H1 (cell line): ENCODE measurements at regions not wholly inside any gene's neighbourhood (a gene's known extent, or its start where the extent isn't known, plus 50 kb on each side); places are given as distances from the start of the nearest gene placed in this dataset.

Source experiments
- CTCF ChIA-PET: fragments of 300-600 bp; sonication (Branson Sonifier 250); formaldehyde crosslinking; loops from one replicate; lab custom pipeline; 2021; ENCODE audit not compliant: partially characterized antibody; lab: Charles Lee
- POLR2A ChIA-PET: fragments of 300-600 bp; sonication (Branson Sonifier 250); formaldehyde crosslinking; loops from one replicate; lab custom pipeline; 2021; ENCODE audit warnings: inconsistent platforms; ENCODE audit not compliant: partially characterized antibody; lab: Charles Lee
- DNase-seq, 2 experiments: peaks; one replicate each; pipeline versions ENCODE4 v3.0.0 to v3.0.0-alpha.2; 2010 to 2022; ENCODE audit warnings: low spot score in 2 of 2, low read depth in 1 of 2, mixed read lengths in 1 of 2
- FAIRE-seq: peaks from 2 replicates; lab custom pipeline; 2011; peaks lifted over from hg19 to GRCh38; lab: Jason Lieb, UNC
- H2AFZ ChIP-seq: 2 replicates; pipeline ENCODE4 v1.8.1; 2012; ENCODE audit warnings: low read length, inconsistent platforms
- H2AK5ac ChIP-seq: 2 replicates; pipeline ENCODE4 v1.6.1; 2013; ENCODE audit warnings: low read depth, low read length
- H2BK120ac ChIP-seq: replicated peaks from 2 replicates; pipeline ENCODE3; 2013; ENCODE audit warnings: low read depth, low read length, inconsistent platforms
- H2BK12ac ChIP-seq: 2 replicates; pipeline ENCODE4 v1.6.1; 2013; ENCODE audit warnings: low read depth, low read length
- H2BK15ac ChIP-seq: 2 replicates; pipeline ENCODE4 v1.6.1; 2013; ENCODE audit warnings: low read length
- H2BK20ac ChIP-seq: 2 replicates; pipeline ENCODE4 v1.6.1; 2013; ENCODE audit warnings: low read length
- H2BK5ac ChIP-seq: 2 replicates; pipeline ENCODE4 v1.6.1; 2013; ENCODE audit warnings: low read depth, low read length
- H3K14ac ChIP-seq: 2 replicates; pipeline ENCODE4 v1.6.1; 2013; ENCODE audit warnings: inconsistent platforms; ENCODE audit not compliant: insufficient read length
- H3K18ac ChIP-seq: 2 replicates; pipeline ENCODE4 v1.6.1; 2013; ENCODE audit warnings: low read length; ENCODE audit errors: extremely low read depth
- H3K23ac ChIP-seq: 2 replicates; pipeline ENCODE4 v1.6.1; 2013; ENCODE audit warnings: inconsistent platforms; ENCODE audit not compliant: insufficient read length
- H3K23me2 ChIP-seq: 2 replicates; pipeline ENCODE4 v1.6.1; 2013; ENCODE audit warnings: low read depth, low read length
- H3K27ac ChIP-seq: 2 replicates; pipeline ENCODE4 v1.6.1; 2011; ENCODE audit warnings: low read depth, low read length, inconsistent platforms
- H3K27me3 ChIP-seq, 4 experiments: replicated peaks in 1 of 4; 1 replicate in 1 of 4; 2 replicates in 3 of 4; pipeline versions ENCODE4 v1.6.1 to v1.8.1; 2011 to 2013; ENCODE audit warnings: low read length in 3 of 4, mild to moderate bottlenecking in 3 of 4, inconsistent platforms in 2 of 4, mixed read lengths in 2 of 4, moderate library complexity in 1 of 4; ENCODE audit not compliant: control insufficient read depth in 3 of 4, insufficient read depth in 3 of 4; ENCODE audit errors: extremely low read depth in 1 of 4
- H3K36me3 ChIP-seq, 4 experiments: 2 replicates each; pipeline versions ENCODE4 v1.6.1 to v1.8.1; 2011 to 2013; ENCODE audit warnings: mild to moderate bottlenecking in 4 of 4, low read length in 3 of 4, moderate library complexity in 2 of 4, control low read depth in 1 of 4, inconsistent platforms in 1 of 4; ENCODE audit not compliant: insufficient read depth in 4 of 4, control insufficient read depth in 2 of 4
- H3K4ac ChIP-seq: replicated peaks from 2 replicates; pipeline ENCODE3; 2013; ENCODE audit warnings: low read length, low read depth, mixed read lengths, inconsistent platforms; ENCODE audit not compliant: insufficient read length
- H3K4me1 ChIP-seq, 4 experiments: replicated peaks in 1 of 4; 1 replicate in 1 of 4; 2 replicates in 3 of 4; pipeline versions ENCODE4 v1.6.1 to v1.8.1; 2011 to 2013; ENCODE audit warnings: low read length in 3 of 4, inconsistent platforms in 2 of 4, mixed read lengths in 1 of 4; ENCODE audit not compliant: insufficient read depth in 4 of 4, control insufficient read depth in 3 of 4
- H3K4me2 ChIP-seq, 2 experiments: 2 replicates each; pipeline versions ENCODE4 v1.6.1 to v1.8.1; 2011 to 2013; ENCODE audit warnings: low read depth in 2 of 2, low read length in 2 of 2, control low read depth in 1 of 2, inconsistent platforms in 1 of 2, mild to moderate bottlenecking in 1 of 2; ENCODE audit not compliant: insufficient read depth in 1 of 2
- H3K4me3 ChIP-seq, 4 experiments: fragments of 200-600, 300-600 bp in 1 of 4; sonication (generic), shearing (Covaris generic), sonication (Bioruptor Twin) in 1 of 4; 2 replicates each; pipeline versions ENCODE4 v1.5.1 to v1.8.1; 2011 to 2016; ENCODE audit warnings: low read length in 4 of 4, low read depth in 3 of 4, control low read depth in 2 of 4, inconsistent platforms in 2 of 4, mild to moderate bottlenecking in 2 of 4, mixed read lengths in 1 of 4, moderate library complexity in 1 of 4; ENCODE audit not compliant: insufficient read depth in 2 of 4; ENCODE audit errors: extremely low read depth in 1 of 4
- H3K56ac ChIP-seq: replicated peaks from 2 replicates; pipeline ENCODE3; 2013; ENCODE audit warnings: low read depth, mild to moderate bottlenecking, mixed read lengths, low read length, inconsistent platforms; ENCODE audit not compliant: insufficient read length
- H3K79me1 ChIP-seq: 2 replicates; pipeline ENCODE4 v1.6.1; 2013; ENCODE audit warnings: low read depth, low read length, control low read depth
- H3K79me2 ChIP-seq, 2 experiments: 2 replicates each; pipeline versions ENCODE4 v1.6.1 to v1.8.1; 2012 to 2013; ENCODE audit warnings: low read length in 2 of 2, mild to moderate bottlenecking in 2 of 2, inconsistent platforms in 1 of 2; ENCODE audit not compliant: insufficient read depth in 2 of 2, control insufficient read depth in 1 of 2
- H3K9ac ChIP-seq, 4 experiments: replicated peaks in 1 of 4; 1 replicate in 1 of 4; 2 replicates in 3 of 4; pipeline versions ENCODE4 v1.6.1 to v1.8.1; 2011 to 2013; ENCODE audit warnings: low read depth in 3 of 4, low read length in 3 of 4, control low read depth in 2 of 4, mild to moderate bottlenecking in 2 of 4, moderate library complexity in 2 of 4, inconsistent platforms in 1 of 4; ENCODE audit errors: extremely low read depth in 1 of 4
- H3K9me3 ChIP-seq, 2 experiments: 2 replicates each; pipeline versions ENCODE4 v1.6.1 to v1.8.1; 2012 to 2013; ENCODE audit warnings: mild to moderate bottlenecking in 2 of 2, moderate library complexity in 2 of 2, control low read depth in 1 of 2, inconsistent platforms in 1 of 2, low read depth in 1 of 2, low read length in 1 of 2, mixed read lengths in 1 of 2; ENCODE audit not compliant: insufficient read depth in 2 of 2
- H4K20me1 ChIP-seq, 2 experiments: replicated peaks in 1 of 2; 2 replicates each; pipeline versions ENCODE3 to v1.8.1; 2011 to 2013; ENCODE audit warnings: inconsistent platforms in 2 of 2, low read length in 2 of 2, mild to moderate bottlenecking in 1 of 2; ENCODE audit not compliant: insufficient read depth in 2 of 2, control insufficient read depth in 1 of 2
- H4K5ac ChIP-seq: 2 replicates; pipeline ENCODE4 v1.6.1; 2013; ENCODE audit warnings: low read length, low read depth, mixed read lengths, inconsistent platforms; ENCODE audit not compliant: insufficient read length
- H4K8ac ChIP-seq: 2 replicates; pipeline ENCODE4 v1.8.0; 2013; ENCODE audit warnings: mild to moderate bottlenecking, moderate library complexity, low read length, inconsistent platforms; ENCODE audit not compliant: insufficient read depth; ENCODE audit errors: extremely low read depth
- H4K91ac ChIP-seq: replicated peaks from 2 replicates; pipeline ENCODE3; 2013; ENCODE audit warnings: low read length, mixed read lengths, inconsistent platforms; ENCODE audit not compliant: insufficient read length
- ATF2 ChIP-seq: IDR thresholded peaks from 2 replicates; pipeline ENCODE4 v1.6.1; 2012; ENCODE audit warnings: low read length, inconsistent platforms
- CEBPB ChIP-seq: IDR thresholded peaks from 2 replicates; pipeline ENCODE4 v1.6.1; 2012; ENCODE audit warnings: low read depth, low read length
- CTCF ChIP-seq, 3 experiments: IDR thresholded peaks; 1 replicate in 2 of 3; 2 replicates in 1 of 3; pipeline versions ENCODE4 v1.5.1 to v1.6.1; 2011; ENCODE audit warnings: low read length in 3 of 3, mild to moderate bottlenecking in 3 of 3, inconsistent platforms in 2 of 3, low read depth in 1 of 3, moderate library complexity in 1 of 3; ENCODE audit not compliant: insufficient read depth in 1 of 3; ENCODE audit errors: control extremely low read depth in 1 of 3

GRCh38 chr5:105751908-105752307 is 1918.8 kb downstream of the EFNA5 start:
- Histone ChIP-seq H3K27ac (no peak overlapping the region), H3K4me3 (no peak overlapping the region), H2AFZ (no peak overlapping the region), H3K4me2 (no peak overlapping the region), H3K27me3 (no peaks in the 10 kb centered on the region), H2BK20ac (no peak overlapping the region), H3K23me2 (no peaks in the 10 kb centered on the region), H3K79me2 (no peaks in the 10 kb centered on the region), H3K9ac (no peak overlapping the region), H3K36me3 (no peaks in the 10 kb centered on the region), H3K56ac (no peak overlapping the region), H4K20me1 (no peaks in the 10 kb centered on the region), H4K5ac (no peak overlapping the region), H2BK15ac (no peak overlapping the region), H3K23ac (no peak overlapping the region), H3K4ac (no peak overlapping the region), H3K79me1 (no peaks in the 10 kb centered on the region), H2BK120ac (no peak overlapping the region), H4K91ac (no peak overlapping the region), H2BK5ac (no peak overlapping the region), H3K4me1 (no peaks in the 10 kb centered on the region), H3K9me3 (no peaks in the 10 kb centered on the region), H4K8ac (no peak overlapping the region), H2BK12ac (no peak overlapping the region), H3K18ac (no peak overlapping the region), H2AK5ac (no peak overlapping the region)
- DNase-seq (no peak), FAIRE-seq (no peak)
- CTCF ChIA-PET: no interaction called here
- TF ChIP-seq CEBPB: no peak
- no peak for TF ChIP-seq CTCF (IDR thresholded peaks at IDR 0.05; ENCODE audit: control extremely low read depth in 1 of 3, insufficient read depth in 1 of 3, low read depth in 1 of 3, low read length in 3 of 3)
- no peak for TF ChIP-seq ATF2
- TF ChIP-seq, all 59 proteins: peak for 0
- POLR2A ChIA-PET: no interaction called here
- H3K14ac ChIP-seq: no peak overlapping the region
